ENCODE measurements at regions not wholly inside any gene's neighbourhood (a gene's known extent, or its start where the extent isn't known, plus 50 kb on each side); places are given as distances from the start of the nearest gene placed in this dataset.

- TF ChIP-seq CTCF (IDR thresholded peaks at IDR 0.05) (no peak), EP300 (IDR thresholded peaks at IDR 0.05) (no peak), POLR2A (IDR thresholded peaks at IDR 0.05; ENCODE audit: low read depth) (no peak), POLR2AphosphoS5 (IDR thresholded peaks at IDR 0.05) (no peak)
These were observed 80.2 kb upstream of the RUFY1 start for GRCh38 chr5:179470201-179470600.
